ENCODE measurements at regions not wholly inside any gene's neighbourhood (a gene's known extent, or its start where the extent isn't known, plus 50 kb on each side); places are given as distances from the start of the nearest gene placed in this dataset.

GRCh38 chr9:107922260-107922659 is 432.7 kb upstream of the KLF4 start:
- no peak for DNase-seq (ENCODE audit: low spot score)

GRCh38 chr9:107919263-107919662 is 429.7 kb upstream of the KLF4 start:
- no peak for DNase-seq (ENCODE audit: low spot score)

- no peak for DNase-seq (ENCODE audit: low spot score)
Measured at GRCh38 chr9:107918749-107919148, 429.2 kb upstream of the KLF4 start.

- no peak for DNase-seq (ENCODE audit: low spot score)
Measured at GRCh38 chr9:107914151-107914550, 424.6 kb upstream of the KLF4 start.

GRCh38 chr9:107907715-107908114 is 418.1 kb upstream of the KLF4 start:
- DNase-seq (ENCODE audit: low spot score) = no peak

- no peak for DNase-seq (ENCODE audit: low spot score)
Measured at GRCh38 chr9:107907255-107907654, 417.7 kb upstream of the KLF4 start.

- DNase-seq (ENCODE audit: low spot score) = no peak
Measured at GRCh38 chr9:107906074-107906473, 416.5 kb upstream of the KLF4 start.

- no peak for DNase-seq (ENCODE audit: low spot score)
Measured at GRCh38 chr9:107905308-107906020, 415.9 kb upstream of the KLF4 start.

GRCh38 chr9:107899961-107900330 is 410.4 kb upstream of the KLF4 start:
- no peak for DNase-seq (ENCODE audit: low spot score)

- DNase-seq (ENCODE audit: low spot score) = no peak
Measured at GRCh38 chr9:107898761-107899160, 409.2 kb upstream of the KLF4 start.

GRCh38 chr9:107896544-107896943 is 407.0 kb upstream of the KLF4 start:
- no peak for DNase-seq (ENCODE audit: low spot score)

GRCh38 chr9:107895501-107896001 is 406.0 kb upstream of the KLF4 start:
- no peak for DNase-seq (ENCODE audit: low spot score)

- DNase-seq (ENCODE audit: low spot score) = peak; percentile 73
Measured at GRCh38 chr9:107894572-107895261, 405.1 kb upstream of the KLF4 start.

- DNase-seq (ENCODE audit: low spot score) = no peak
Measured at GRCh38 chr9:107890921-107891465, 401.4 kb upstream of the KLF4 start.

- DNase-seq (ENCODE audit: low spot score) = no peak
Measured at GRCh38 chr9:107888773-107889227, 399.2 kb upstream of the KLF4 start.

GRCh38 chr9:107886826-107887225 is 397.3 kb upstream of the KLF4 start:
- DNase-seq (ENCODE audit: low spot score) = no peak

- DNase-seq (ENCODE audit: low spot score) = no peak
Measured at GRCh38 chr9:107883496-107884124, 394.0 kb upstream of the KLF4 start.

- no peak for DNase-seq (ENCODE audit: low spot score)
Measured at GRCh38 chr9:107881626-107882300, 392.2 kb upstream of the KLF4 start.

- DNase-seq (ENCODE audit: low spot score) = no peak
Measured at GRCh38 chr9:107878462-107878861, 388.9 kb upstream of the KLF4 start.

- no peak for DNase-seq (ENCODE audit: low spot score)
Measured at GRCh38 chr9:107875571-107875980, 386.0 kb upstream of the KLF4 start.

GRCh38 chr9:107874591-107875369 is 385.2 kb upstream of the KLF4 start:
- DNase-seq (ENCODE audit: low spot score) = no peak
